WTC11 (cell line): ENCODE measurements at regions not wholly inside any gene's neighbourhood (a gene's known extent, or its start where the extent isn't known, plus 50 kb on each side); places are given as distances from the start of the nearest gene placed in this dataset.

ENCODE experiments used
- ATAC-seq: fragments of 200-7000 bp; cut with Tn5 transposase; 2 replicates; pipeline ENCODE4 v1.10.0; 2021; ENCODE audit warnings: mild to moderate bottlenecking, moderate library complexity
- CTCF ChIA-PET: fragments of 300-600 bp; sonication (Branson Sonifier 250); formaldehyde crosslinking; loops from one replicate; lab custom pipeline; 2021; ENCODE audit warnings: antibody characterized with exemption; lab: Charles Lee
- POLR2A ChIA-PET: fragments of 350-600 bp; sonication (Branson Sonifier 250); formaldehyde crosslinking; loops from one replicate; lab custom pipeline; 2021; ENCODE audit warnings: antibody characterized with exemption; lab: Charles Lee
- DNase-seq: peaks from one replicate; pipeline ENCODE4 v3.0.0; 2021; ENCODE audit warnings: low spot score
- H3K27ac Mint-ChIP-seq: 2 replicates; pipeline ENCODE4 v1.8.0; 2021; ENCODE audit warnings: mixed read lengths
- H3K27me3 Mint-ChIP-seq: 2 replicates; pipeline ENCODE4 v1.8.0; 2021; ENCODE audit warnings: low read depth, mild to moderate bottlenecking, moderate library complexity, mixed read lengths
- H3K36me3 Mint-ChIP-seq: 2 replicates; pipeline ENCODE4 v1.8.0; 2021; ENCODE audit warnings: mixed read lengths
- H3K4me1 Mint-ChIP-seq: 2 replicates; pipeline ENCODE4 v1.8.0; 2022; ENCODE audit warnings: mixed read lengths
- H3K4me3 Mint-ChIP-seq: 2 replicates; pipeline ENCODE4 v1.8.0; 2021; ENCODE audit warnings: mild to moderate bottlenecking, moderate library complexity, mixed read lengths
- H3K9me3 Mint-ChIP-seq: 2 replicates; pipeline ENCODE4 v1.8.0; 2021; ENCODE audit warnings: mixed read lengths
- ATF1 ChIP-seq: sonication (generic); formaldehyde crosslinking; IDR thresholded peaks from 2 replicates; pipeline ENCODE4 v1.8.1; 2023; ENCODE audit warnings: mild to moderate bottlenecking, moderate library complexity, missing genetic modification reagents
- CBFB ChIP-seq: sonication (generic); formaldehyde crosslinking; IDR thresholded peaks from 2 replicates; pipeline ENCODE4 v1.8.1; 2022; ENCODE audit warnings: mild to moderate bottlenecking, low read depth, missing genetic modification reagents
- CREB1 ChIP-seq: sonication (generic); formaldehyde crosslinking; IDR thresholded peaks from 2 replicates; pipeline ENCODE4 v1.8.0; 2023; ENCODE audit warnings: mild to moderate bottlenecking, missing genetic modification reagents
- E2F5 ChIP-seq: sonication (generic); formaldehyde crosslinking; IDR thresholded peaks from 2 replicates; pipeline ENCODE4 v1.8.1; 2022; ENCODE audit warnings: mild to moderate bottlenecking, moderate library complexity, missing genetic modification reagents
- ELF4 ChIP-seq: sonication (generic); formaldehyde crosslinking; IDR thresholded peaks from 2 replicates; pipeline ENCODE4 v1.8.1; 2022; ENCODE audit warnings: low read depth, mild to moderate bottlenecking, moderate library complexity, missing genetic modification reagents
- ETV6 ChIP-seq: sonication (generic); formaldehyde crosslinking; IDR thresholded peaks from 2 replicates; pipeline ENCODE4 v1.8.1; 2022; ENCODE audit warnings: mild to moderate bottlenecking, missing genetic modification reagents
- FOXP1 ChIP-seq: sonication (generic); formaldehyde crosslinking; IDR thresholded peaks from 2 replicates; pipeline ENCODE4 v1.8.0; 2022; ENCODE audit warnings: missing genetic modification reagents, mild to moderate bottlenecking, moderate library complexity, borderline replicate concordance
- IRF2 ChIP-seq: sonication (generic); formaldehyde crosslinking; IDR thresholded peaks from 2 replicates; pipeline ENCODE4 v1.8.0; 2022; ENCODE audit warnings: low read depth, missing genetic modification reagents, borderline replicate concordance
- JUN ChIP-seq: sonication (generic); formaldehyde crosslinking; IDR thresholded peaks from 2 replicates; pipeline ENCODE4 v1.8.0; 2023; ENCODE audit warnings: mild to moderate bottlenecking, missing genetic modification reagents
- KAT7 ChIP-seq: sonication (generic); formaldehyde crosslinking; IDR thresholded peaks from 2 replicates; pipeline ENCODE4 v1.8.1; 2023; ENCODE audit warnings: missing genetic modification reagents, mild to moderate bottlenecking, borderline replicate concordance
- NFYB ChIP-seq: sonication (generic); formaldehyde crosslinking; conservative IDR thresholded peaks from 2 replicates; pipeline ENCODE4 v1.8.0; 2022; ENCODE audit warnings: low read depth, missing genetic modification reagents
- NR1H2 ChIP-seq: sonication (generic); formaldehyde crosslinking; IDR thresholded peaks from 2 replicates; pipeline ENCODE4 v1.9.0; 2021; ENCODE audit warnings: mild to moderate bottlenecking, moderate library complexity, missing genetic modification reagents
- PRDM15 ChIP-seq: sonication (generic); formaldehyde crosslinking; IDR thresholded peaks from 2 replicates; pipeline ENCODE4 v1.8.0; 2022; ENCODE audit warnings: missing genetic modification reagents
- PREB ChIP-seq: sonication (generic); formaldehyde crosslinking; IDR thresholded peaks from 2 replicates; pipeline ENCODE4 v1.8.1; 2022; ENCODE audit warnings: mild to moderate bottlenecking, missing genetic modification reagents, moderate library complexity, borderline replicate concordance
- PRRX2 ChIP-seq: fragments of 250-450 bp; sonication (Bioruptor Pico); IDR thresholded peaks from 2 replicates; pipeline ENCODE4 v1.8.0; 2021; ENCODE audit warnings: mild to moderate bottlenecking
- SMAD3 ChIP-seq: sonication (generic); formaldehyde crosslinking; IDR thresholded peaks from 2 replicates; pipeline ENCODE4 v1.8.0; 2022; ENCODE audit warnings: missing genetic modification reagents, mild to moderate bottlenecking, borderline replicate concordance
- TCF7 ChIP-seq: sonication (generic); formaldehyde crosslinking; IDR thresholded peaks from 2 replicates; pipeline ENCODE4 v1.8.0; 2022; ENCODE audit warnings: mild to moderate bottlenecking, low read depth, missing genetic modification reagents, moderate library complexity
- TEAD1 ChIP-seq: sonication (generic); formaldehyde crosslinking; IDR thresholded peaks from 2 replicates; pipeline ENCODE4 v1.8.0; 2022; ENCODE audit warnings: mild to moderate bottlenecking, missing genetic modification reagents
- TEAD4 ChIP-seq: sonication (generic); formaldehyde crosslinking; IDR thresholded peaks from 2 replicates; pipeline ENCODE4 v1.8.0; 2022; ENCODE audit warnings: mild to moderate bottlenecking, missing genetic modification reagents
- TP53 ChIP-seq: sonication (generic); formaldehyde crosslinking; IDR thresholded peaks from 2 replicates; pipeline ENCODE4 v1.8.1; 2023; ENCODE audit warnings: mild to moderate bottlenecking, missing genetic modification reagents
- USF1 ChIP-seq: sonication (generic); formaldehyde crosslinking; IDR thresholded peaks from 2 replicates; pipeline ENCODE4 v1.8.0; 2022; ENCODE audit warnings: mild to moderate bottlenecking, missing genetic modification reagents
- USF2 ChIP-seq: sonication (generic); formaldehyde crosslinking; IDR thresholded peaks from 2 replicates; pipeline ENCODE4 v1.8.1; 2023; ENCODE audit warnings: mild to moderate bottlenecking, missing genetic modification reagents, moderate library complexity
- ZBTB21 ChIP-seq: sonication (generic); formaldehyde crosslinking; IDR thresholded peaks from 2 replicates; pipeline ENCODE4 v1.8.1; 2023; ENCODE audit warnings: mild to moderate bottlenecking, missing genetic modification reagents, borderline replicate concordance
- ZNF121 ChIP-seq: sonication (generic); formaldehyde crosslinking; IDR thresholded peaks from 2 replicates; pipeline ENCODE4 v1.8.0; 2023; ENCODE audit warnings: missing genetic modification reagents
- ZNF281 ChIP-seq: sonication (generic); formaldehyde crosslinking; IDR thresholded peaks from 2 replicates; pipeline ENCODE4 v1.8.0; 2023; ENCODE audit warnings: mild to moderate bottlenecking, missing genetic modification reagents
- ZNF671 ChIP-seq: fragments of 250-450 bp; sonication (Bioruptor Pico); IDR thresholded peaks from 2 replicates; pipeline ENCODE4 v1.8.0; 2021; ENCODE audit warnings: mild to moderate bottlenecking

GRCh38 chr9:97749928-97750327, 52.8 kb upstream of the XPA start:
- Mint-ChIP-seq H3K4me1 (no peaks in the 10 kb centered on the region), H3K4me3 (no peak overlapping the region), H3K27ac (no peak overlapping the region), H3K9me3 (peaks cover 16% of the 10 kb centered on the region), H3K36me3 (peaks cover 6% of the 10 kb centered on the region)
- DNase-seq, result no peak
- ChIA-PET CTCF (interaction anchor here (1.4 kb wide), 1 partner anchor 98 kb away, joined by 3 read pairs; no protein-coding TSS in a partner anchor), POLR2A (no interaction called here)
- TF ChIP-seq CBFB (CRISPR knock-in tag) (no peak), PREB (CRISPR knock-in tag) (no peak), USF2 (CRISPR knock-in tag) (no peak), PRDM15 (CRISPR knock-in tag) (no peak), NR1H2 (CRISPR knock-in tag) (no peak), ZNF121 (CRISPR knock-in tag) (no peak), CREB1 (CRISPR knock-in tag) (no peak), TP53 (CRISPR knock-in tag) (no peak), USF1 (no peak), TEAD4 (CRISPR knock-in tag) (no peak), FOXP1 (CRISPR knock-in tag) (no peak), SMAD3 (CRISPR knock-in tag) (no peak), ZNF671 (CRISPR knock-in tag) (no peak), ZBTB21 (no peak), TCF7 (CRISPR knock-in tag) (no peak), E2F5 (no peak), KAT7 (CRISPR knock-in tag) (no peak)
- TF ChIP-seq, all 79 proteins: peak for 0
- ATAC-seq, result no peak
- H3K27me3 Mint-ChIP-seq, result peaks cover 18% of the 10 kb centered on the region

- peaks cover 31% of the 10 kb centered on the region for H3K9me3 Mint-ChIP-seq
- TF ChIP-seq ZNF121 (CRISPR knock-in tag) (no peak), ELF4 (CRISPR knock-in tag) (no peak), TEAD4 (CRISPR knock-in tag) (no peak), NFYB (CRISPR knock-in tag) (no peak), TEAD1 (CRISPR knock-in tag) (no peak), ATF1 (CRISPR knock-in tag) (no peak), ETV6 (no peak), IRF2 (CRISPR knock-in tag) (no peak), JUN (CRISPR knock-in tag) (no peak), PRRX2 (CRISPR knock-in tag) (no peak), ZNF281 (no peak)
Measured at GRCh38 chr9:97751531-97751930, 54.4 kb upstream of the XPA start.

More at GRCh38 chr9:97751531-97751930, 54.4 kb upstream of the XPA start:
- POLR2A ChIA-PET, result interaction anchor here (0.6 kb wide), 1 partner anchor 22 kb away, joined by 4 read pairs; no protein-coding TSS in a partner anchor
- ATAC-seq (no peak), DNase-seq (no peak)
- H3K4me1 Mint-ChIP-seq, result no peaks in the 10 kb centered on the region
- CTCF ChIA-PET, result no interaction called here
- peaks cover 17% of the 10 kb centered on the region for H3K27me3 Mint-ChIP-seq
- no peak overlapping the region for H3K27ac Mint-ChIP-seq
- no peak overlapping the region for H3K4me3 Mint-ChIP-seq
- peaks cover 8% of the 10 kb centered on the region for H3K36me3 Mint-ChIP-seq
